ENCODE measurements at regions not wholly inside any gene's neighbourhood (a gene's known extent, or its start where the extent isn't known, plus 50 kb on each side); places are given as distances from the start of the nearest gene placed in this dataset.
A peak's percentile ranks its signal among the peaks of the same experiment; 100 is the strongest.

DNA sequence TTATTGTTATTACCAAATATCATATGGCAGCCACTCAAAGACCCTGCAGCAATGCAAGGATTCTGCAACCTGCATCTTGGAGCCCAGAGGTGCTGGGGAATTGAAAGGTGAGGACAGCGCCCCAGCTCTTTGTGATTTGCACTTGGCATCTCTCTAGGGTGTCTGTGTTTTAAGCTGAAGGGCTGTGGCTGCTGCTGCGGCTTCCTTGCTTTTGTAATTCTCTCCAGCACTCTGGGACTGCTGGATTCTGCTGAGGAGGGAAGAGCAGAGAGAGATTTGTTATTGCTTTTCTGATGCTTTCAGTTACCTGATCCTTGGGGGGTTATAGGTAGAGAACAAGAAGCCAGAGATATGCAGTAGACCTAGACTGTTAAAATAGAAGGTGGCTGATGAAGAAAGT is 562.4 kb downstream of the EBF1 start:
- H3K36me3 Mint-ChIP-seq (ENCODE audit: unreplicated experiment) = no peaks in the 10 kb centered on the region
- no peak for DNase-seq
- peaks cover 1% of the 10 kb centered on the region for H3K27me3 Mint-ChIP-seq (ENCODE audit: unreplicated experiment)
- H3K4me1 Mint-ChIP-seq (ENCODE audit: low read depth, unreplicated experiment) = peaks cover 5% of the 10 kb centered on the region
- no peak overlapping the region for H3K4me3 Mint-ChIP-seq (ENCODE audit: unreplicated experiment)
- H3K27ac Mint-ChIP-seq (ENCODE audit: unreplicated experiment) = no peak overlapping the region
- H3K9me3 Mint-ChIP-seq (ENCODE audit: unreplicated experiment) = no peaks in the 10 kb centered on the region
- TF ChIP-seq, protein P1, sequence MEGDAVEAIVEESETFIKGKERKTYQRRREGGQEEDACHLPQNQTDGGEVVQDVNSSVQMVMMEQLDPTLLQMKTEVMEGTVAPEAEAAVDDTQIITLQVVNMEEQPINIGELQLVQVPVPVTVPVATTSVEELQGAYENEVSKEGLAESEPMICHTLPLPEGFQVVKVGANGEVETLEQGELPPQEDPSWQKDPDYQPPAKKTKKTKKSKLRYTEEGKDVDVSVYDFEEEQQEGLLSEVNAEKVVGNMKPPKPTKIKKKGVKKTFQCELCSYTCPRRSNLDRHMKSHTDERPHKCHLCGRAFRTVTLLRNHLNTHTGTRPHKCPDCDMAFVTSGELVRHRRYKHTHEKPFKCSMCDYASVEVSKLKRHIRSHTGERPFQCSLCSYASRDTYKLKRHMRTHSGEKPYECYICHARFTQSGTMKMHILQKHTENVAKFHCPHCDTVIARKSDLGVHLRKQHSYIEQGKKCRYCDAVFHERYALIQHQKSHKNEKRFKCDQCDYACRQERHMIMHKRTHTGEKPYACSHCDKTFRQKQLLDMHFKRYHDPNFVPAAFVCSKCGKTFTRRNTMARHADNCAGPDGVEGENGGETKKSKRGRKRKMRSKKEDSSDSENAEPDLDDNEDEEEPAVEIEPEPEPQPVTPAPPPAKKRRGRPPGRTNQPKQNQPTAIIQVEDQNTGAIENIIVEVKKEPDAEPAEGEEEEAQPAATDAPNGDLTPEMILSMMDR (IDR thresholded peaks at IDR 0.05; ENCODE audit: partially characterized antibody, unreplicated experiment) = no peak

DNA sequence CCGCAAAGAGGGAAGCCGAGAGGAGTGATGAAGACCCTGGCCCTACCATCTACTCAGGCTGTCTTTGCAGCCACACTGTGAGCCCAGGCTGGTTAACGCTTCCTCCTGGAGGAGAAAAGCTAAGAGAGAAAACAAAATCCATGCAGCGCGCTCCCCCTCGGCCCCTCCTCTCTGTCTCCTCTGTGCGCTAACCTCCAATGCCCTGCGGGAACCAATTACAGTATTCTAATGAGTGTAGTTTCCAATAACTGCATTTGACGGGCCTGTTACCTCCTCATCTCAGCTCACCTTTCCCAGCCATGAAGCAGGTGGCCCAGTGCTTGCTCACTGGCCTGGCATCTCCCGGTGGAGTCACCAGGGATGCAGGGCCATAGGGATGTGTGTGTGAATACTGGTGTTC is 565.5 kb downstream of the EBF1 start:
- H3K27ac Mint-ChIP-seq (ENCODE audit: unreplicated experiment) = no peak overlapping the region
- TF ChIP-seq, protein P1 (IDR thresholded peaks at IDR 0.05; ENCODE audit: partially characterized antibody, unreplicated experiment) = no peak
- H3K27me3 Mint-ChIP-seq (ENCODE audit: unreplicated experiment) = peaks cover 1% of the 10 kb centered on the region
- H3K4me1 Mint-ChIP-seq (ENCODE audit: low read depth, unreplicated experiment) = peaks cover 5% of the 10 kb centered on the region
- peak; percentile 33 for DNase-seq
- H3K36me3 Mint-ChIP-seq (ENCODE audit: unreplicated experiment) = no peaks in the 10 kb centered on the region
- no peaks in the 10 kb centered on the region for H3K9me3 Mint-ChIP-seq (ENCODE audit: unreplicated experiment)
- H3K4me3 Mint-ChIP-seq (ENCODE audit: unreplicated experiment) = no peak overlapping the region

DNA sequence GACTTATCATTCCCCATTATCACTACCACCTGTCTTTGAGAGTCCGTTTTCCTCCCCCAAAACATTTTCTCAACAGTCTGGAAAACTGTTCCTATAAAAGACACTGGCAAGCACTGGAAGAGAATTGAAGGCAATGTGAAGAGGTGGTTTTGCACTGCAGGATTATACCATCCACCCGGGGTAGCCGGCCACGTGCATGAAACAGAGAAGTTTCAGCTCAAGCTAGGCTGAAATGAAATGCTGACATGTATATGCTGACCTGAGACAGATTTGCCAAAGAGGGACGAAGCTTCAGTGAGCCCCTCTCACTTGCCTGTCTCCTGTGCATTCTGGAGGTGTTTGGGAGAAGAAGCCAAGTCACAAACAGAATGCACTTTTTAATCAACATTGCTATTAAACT is 567.0 kb downstream of the EBF1 start:
- Mint-ChIP-seq H3K27ac (ENCODE audit: unreplicated experiment) (no peak overlapping the region), H3K4me3 (ENCODE audit: unreplicated experiment) (no peak overlapping the region), H3K36me3 (ENCODE audit: unreplicated experiment) (no peaks in the 10 kb centered on the region), H3K9me3 (ENCODE audit: unreplicated experiment) (no peaks in the 10 kb centered on the region), H3K27me3 (ENCODE audit: unreplicated experiment) (peaks cover 1% of the 10 kb centered on the region), H3K4me1 (ENCODE audit: low read depth, unreplicated experiment) (peaks cover 5% of the 10 kb centered on the region)
- no peak for DNase-seq
- TF ChIP-seq, protein P1 (IDR thresholded peaks at IDR 0.05; ENCODE audit: partially characterized antibody, unreplicated experiment) = no peak

DNA sequence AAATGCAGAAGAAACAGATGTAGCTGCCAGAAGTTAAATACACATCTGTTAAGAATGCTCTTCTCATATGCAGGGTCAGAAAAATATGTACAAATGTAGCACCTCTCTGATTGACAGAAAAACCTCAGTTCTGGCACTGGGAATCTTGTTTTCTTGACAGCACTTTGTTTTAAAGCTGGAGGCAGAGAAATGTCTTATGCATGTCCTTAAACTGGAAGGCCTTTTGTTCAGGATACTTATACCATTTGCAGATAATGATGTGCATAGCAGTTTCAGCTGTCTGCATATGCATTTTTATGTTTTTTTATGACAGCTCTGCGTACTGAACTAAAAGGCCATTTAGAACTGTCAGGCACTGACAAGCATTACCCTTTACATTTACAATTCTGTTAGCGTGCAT is 567.9 kb downstream of the EBF1 start:
- Mint-ChIP-seq H3K4me1 (ENCODE audit: low read depth, unreplicated experiment) (peaks cover 5% of the 10 kb centered on the region), H3K36me3 (ENCODE audit: unreplicated experiment) (no peaks in the 10 kb centered on the region), H3K4me3 (ENCODE audit: unreplicated experiment) (no peak overlapping the region), H3K9me3 (ENCODE audit: unreplicated experiment) (no peaks in the 10 kb centered on the region), H3K27ac (ENCODE audit: unreplicated experiment) (no peak overlapping the region), H3K27me3 (ENCODE audit: unreplicated experiment) (peaks cover 1% of the 10 kb centered on the region)
- DNase-seq = no peak
- TF ChIP-seq, protein P1 (IDR thresholded peaks at IDR 0.05; ENCODE audit: partially characterized antibody, unreplicated experiment) = no peak

DNA sequence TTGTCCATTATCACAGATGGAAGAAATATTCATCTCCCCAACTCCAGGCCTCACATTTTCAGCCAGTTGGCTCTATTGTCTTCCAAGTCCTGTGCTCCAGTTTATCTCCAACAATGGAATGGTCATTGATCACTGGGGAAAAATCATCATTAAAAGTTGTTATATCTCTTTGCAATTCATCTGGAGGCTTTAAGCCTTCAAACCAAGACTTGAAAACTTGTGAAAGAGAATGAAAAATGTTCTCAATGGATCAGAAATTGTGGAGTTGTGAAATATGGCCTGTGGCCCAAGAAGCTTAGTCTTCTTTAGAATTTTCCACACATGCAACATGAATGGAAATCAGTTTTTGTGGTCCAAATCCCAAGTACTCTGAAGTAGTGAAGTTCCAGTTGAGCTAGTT is 569.6 kb downstream of the EBF1 start:
- TF ChIP-seq, protein P1 (IDR thresholded peaks at IDR 0.05; ENCODE audit: partially characterized antibody, unreplicated experiment) = no peak
- H3K36me3 Mint-ChIP-seq (ENCODE audit: unreplicated experiment) = no peaks in the 10 kb centered on the region
- H3K27ac Mint-ChIP-seq (ENCODE audit: unreplicated experiment) = no peak overlapping the region
- DNase-seq = no peak
- peaks cover 1% of the 10 kb centered on the region for H3K27me3 Mint-ChIP-seq (ENCODE audit: unreplicated experiment)
- peaks cover 5% of the 10 kb centered on the region for H3K4me1 Mint-ChIP-seq (ENCODE audit: low read depth, unreplicated experiment)
- no peaks in the 10 kb centered on the region for H3K9me3 Mint-ChIP-seq (ENCODE audit: unreplicated experiment)
- H3K4me3 Mint-ChIP-seq (ENCODE audit: unreplicated experiment) = no peak overlapping the region

Data from glutamatergic neuron (in vitro differentiated cells).